ENCODE measurements at regions not wholly inside any gene's neighbourhood (a gene's known extent, or its start where the extent isn't known, plus 50 kb on each side); places are given as distances from the start of the nearest gene placed in this dataset.

DNA sequence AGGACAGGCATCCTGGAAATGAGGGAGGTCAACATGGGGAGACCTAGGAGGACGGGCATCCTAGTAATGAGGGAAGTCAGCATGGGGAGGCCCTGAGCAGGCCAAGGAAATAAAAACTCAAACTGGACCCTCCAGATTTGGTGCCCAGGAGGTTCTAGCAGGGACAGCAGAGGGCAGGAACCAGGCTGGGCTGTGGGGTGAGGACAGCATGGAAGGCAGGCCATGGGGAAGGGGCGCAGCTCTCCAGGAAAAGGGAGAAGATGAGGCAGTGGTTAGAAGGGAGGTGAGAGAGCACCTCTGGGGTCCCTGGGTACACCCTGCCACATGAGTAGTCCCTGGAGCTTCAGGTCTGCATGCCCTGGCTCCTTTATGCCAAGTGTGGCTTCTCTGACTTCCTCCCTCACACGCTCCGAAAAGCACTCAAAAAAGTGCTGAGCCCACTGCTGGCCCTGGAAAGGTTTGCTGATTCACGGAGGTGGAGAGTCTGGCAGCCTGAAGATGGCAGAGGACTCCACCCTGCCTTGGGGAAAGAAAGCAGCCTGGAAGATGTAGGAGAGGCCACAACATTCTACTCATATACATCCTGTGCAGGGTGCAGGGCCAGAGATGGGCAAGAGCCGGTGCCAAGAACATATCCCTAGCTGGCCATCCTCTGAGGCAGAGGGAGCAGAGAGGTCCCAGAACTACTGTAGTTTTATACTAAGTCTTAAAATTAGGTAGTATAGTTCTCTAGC lies 154.9 kb downstream of the MRPL14 start:
- Mint-ChIP-seq H3K9me3 (no peaks in the 10 kb centered on the region), H3K4me1 (no peaks in the 10 kb centered on the region), H3K36me3 (ENCODE audit: low read depth) (no peaks in the 10 kb centered on the region), H3K4me3 (no peak overlapping the region), H3K27me3 (no peaks in the 10 kb centered on the region), H3K27ac (peak overlapping the region; percentile 53)
- no peak for ATAC-seq (replicated peaks)

DNA sequence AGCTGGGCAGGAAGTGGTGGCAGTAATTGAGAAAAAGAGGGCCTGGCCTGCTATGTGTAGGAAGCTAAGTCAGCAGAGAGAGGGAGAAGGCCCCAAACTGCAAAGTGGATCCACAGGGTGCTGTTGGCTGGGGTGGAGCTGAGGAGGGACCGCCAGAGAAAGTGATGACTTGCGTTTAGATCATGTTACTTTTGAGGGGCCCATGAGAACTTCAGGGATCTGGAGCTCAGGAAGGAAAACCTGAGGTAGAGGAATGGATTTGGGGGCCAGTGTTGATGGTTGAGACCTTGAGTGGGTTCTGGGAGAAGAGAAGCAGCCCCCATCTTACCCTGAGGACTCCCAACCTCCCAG lies 155.5 kb downstream of the MRPL14 start:
- H3K36me3 Mint-ChIP-seq (ENCODE audit: low read depth): no peaks in the 10 kb centered on the region
- no peak overlapping the region for H3K4me3 Mint-ChIP-seq
- H3K27ac Mint-ChIP-seq: peak overlapping the region; percentile 53
- H3K4me1 Mint-ChIP-seq: no peaks in the 10 kb centered on the region
- H3K9me3 Mint-ChIP-seq: no peaks in the 10 kb centered on the region
- H3K27me3 Mint-ChIP-seq: peaks cover 3% of the 10 kb centered on the region
- ATAC-seq (replicated peaks): no peak

DNA sequence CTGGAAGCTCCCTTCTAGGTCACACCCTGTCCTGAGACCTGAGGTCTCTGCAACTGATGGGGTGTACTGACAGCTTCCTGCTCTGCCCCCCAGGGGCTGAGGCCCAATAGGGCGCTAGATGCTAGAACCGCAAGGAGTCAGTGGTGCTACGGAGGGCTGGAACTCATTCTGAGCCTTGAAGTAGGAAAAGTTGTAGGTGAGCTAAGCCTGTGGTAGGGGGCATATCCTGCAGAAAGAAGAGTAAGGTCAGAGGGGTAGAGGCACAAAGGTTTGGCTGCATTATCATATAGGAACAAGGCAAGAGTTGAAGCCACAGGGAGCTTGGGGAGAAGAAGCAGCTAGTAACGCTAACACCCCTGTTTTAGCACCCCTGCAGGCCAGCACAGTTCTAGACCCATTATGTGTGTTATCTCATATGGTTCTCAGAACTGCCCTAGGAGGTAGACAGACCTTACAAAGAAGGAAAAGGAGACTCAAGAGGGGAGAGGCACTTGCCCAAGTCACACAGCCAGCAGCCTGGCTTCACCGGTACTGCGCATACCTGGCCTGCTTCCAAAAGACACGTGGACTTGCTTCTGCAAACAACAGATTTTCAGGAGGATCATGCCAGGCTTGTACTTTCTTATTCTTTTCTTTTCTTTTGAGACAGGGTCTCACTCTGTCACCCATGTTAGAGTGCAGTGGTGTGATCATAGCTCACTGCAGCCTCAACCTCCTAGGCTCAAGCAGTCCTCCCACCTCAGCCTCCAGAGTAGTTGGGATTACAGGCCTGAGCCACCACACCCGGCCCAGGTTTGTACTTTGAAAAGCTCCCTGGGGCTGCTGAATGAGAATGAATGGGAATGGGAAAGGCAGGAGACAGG lies 156.1 kb downstream of the MRPL14 start:
- H3K36me3 Mint-ChIP-seq (ENCODE audit: low read depth): no peaks in the 10 kb centered on the region
- no peak overlapping the region for H3K4me3 Mint-ChIP-seq
- H3K27me3 Mint-ChIP-seq: peaks cover 6% of the 10 kb centered on the region
- H3K27ac Mint-ChIP-seq: peak overlapping the region; percentile 53
- ATAC-seq (replicated peaks): no peak
- no peaks in the 10 kb centered on the region for H3K9me3 Mint-ChIP-seq
- H3K4me1 Mint-ChIP-seq: no peaks in the 10 kb centered on the region

DNA sequence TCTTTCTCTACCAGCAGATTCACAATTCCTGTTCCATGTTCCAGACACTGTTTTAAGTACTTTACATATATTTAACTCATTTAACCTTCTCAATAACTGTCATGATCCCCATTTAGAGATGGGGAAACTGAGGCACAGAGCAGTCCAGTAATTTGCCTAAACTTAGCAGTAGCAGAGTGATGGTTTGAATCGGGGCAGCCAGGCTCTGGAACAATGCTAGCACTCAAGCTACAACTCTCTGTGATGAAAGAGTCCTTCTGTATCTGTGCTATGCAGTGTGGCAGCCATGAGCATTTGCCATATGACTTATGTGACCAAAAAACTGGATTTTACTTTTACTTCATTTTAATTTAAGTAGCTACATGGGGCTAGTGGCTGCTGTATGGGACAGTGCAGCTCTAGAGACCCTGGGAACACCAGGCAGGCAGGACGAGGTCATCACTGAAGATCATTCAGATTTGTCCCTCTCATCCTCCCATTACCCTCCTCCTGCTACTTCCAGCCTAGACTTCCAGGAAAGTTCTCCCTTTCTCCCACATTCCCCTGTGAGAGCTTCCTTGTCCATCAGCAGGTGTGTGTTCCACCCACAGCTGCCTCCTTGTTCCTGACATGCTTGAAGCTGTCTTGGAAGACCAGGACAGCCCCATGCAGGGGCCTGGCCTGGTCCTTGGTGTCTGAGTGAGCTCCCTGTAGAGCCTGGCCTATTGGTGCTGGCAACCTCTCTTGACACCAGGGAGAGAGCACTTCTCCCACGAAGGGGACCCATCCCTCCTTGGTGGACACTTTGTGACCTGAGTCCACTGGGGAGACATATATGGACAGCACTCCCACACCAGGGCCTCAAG lies 157.0 kb downstream of the MRPL14 start:
- Mint-ChIP-seq H3K4me1 (no peaks in the 10 kb centered on the region), H3K9me3 (no peaks in the 10 kb centered on the region), H3K27ac (no peak overlapping the region), H3K36me3 (ENCODE audit: low read depth) (no peaks in the 10 kb centered on the region), H3K4me3 (no peak overlapping the region), H3K27me3 (peaks cover 7% of the 10 kb centered on the region)
- ATAC-seq (replicated peaks): no peak

DNA sequence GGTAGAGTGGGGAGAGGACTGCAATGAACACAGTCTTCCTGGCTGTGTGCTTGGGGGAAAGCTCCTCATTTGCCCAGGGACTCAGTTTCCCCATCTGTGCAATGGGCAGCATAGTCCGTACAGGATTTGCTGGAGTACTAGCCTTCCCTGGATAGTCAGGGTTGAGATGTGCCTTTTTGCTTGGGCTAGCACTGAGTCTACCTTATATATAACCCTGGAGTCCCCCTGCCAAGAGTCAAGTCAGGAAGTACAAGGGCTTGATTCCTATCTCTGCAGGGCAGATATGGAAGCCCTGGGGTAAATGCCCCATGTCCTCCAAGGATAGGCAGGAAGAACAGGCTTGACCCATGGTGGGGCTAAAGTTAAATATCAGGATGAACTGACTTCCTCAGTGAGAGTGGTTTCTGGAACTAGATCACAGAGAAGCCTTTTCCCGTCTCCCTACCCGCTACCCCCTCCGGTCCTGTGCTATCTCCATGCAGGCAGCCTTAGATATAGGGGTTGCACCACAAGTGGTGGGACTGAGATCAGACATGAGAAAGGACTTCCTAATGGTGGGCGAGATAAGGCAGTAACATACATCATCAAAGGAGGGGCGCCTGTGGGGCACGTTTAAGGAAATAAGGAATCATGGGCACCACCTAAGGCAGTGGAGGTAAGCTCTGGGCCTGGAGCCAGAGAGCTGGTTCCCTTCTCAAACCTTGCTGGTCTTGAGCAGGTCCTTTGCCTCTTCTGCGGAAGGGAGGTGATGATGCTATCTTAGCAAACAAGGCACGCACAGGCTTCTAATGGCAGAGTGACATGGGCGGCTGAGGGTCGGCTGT lies 157.9 kb downstream of the MRPL14 start:
- no peak overlapping the region for H3K27ac Mint-ChIP-seq
- no peak overlapping the region for H3K4me3 Mint-ChIP-seq
- H3K36me3 Mint-ChIP-seq (ENCODE audit: low read depth): no peaks in the 10 kb centered on the region
- ATAC-seq (replicated peaks): no peak
- H3K27me3 Mint-ChIP-seq: peaks cover 7% of the 10 kb centered on the region
- no peaks in the 10 kb centered on the region for H3K9me3 Mint-ChIP-seq
- H3K4me1 Mint-ChIP-seq: no peaks in the 10 kb centered on the region

DNA sequence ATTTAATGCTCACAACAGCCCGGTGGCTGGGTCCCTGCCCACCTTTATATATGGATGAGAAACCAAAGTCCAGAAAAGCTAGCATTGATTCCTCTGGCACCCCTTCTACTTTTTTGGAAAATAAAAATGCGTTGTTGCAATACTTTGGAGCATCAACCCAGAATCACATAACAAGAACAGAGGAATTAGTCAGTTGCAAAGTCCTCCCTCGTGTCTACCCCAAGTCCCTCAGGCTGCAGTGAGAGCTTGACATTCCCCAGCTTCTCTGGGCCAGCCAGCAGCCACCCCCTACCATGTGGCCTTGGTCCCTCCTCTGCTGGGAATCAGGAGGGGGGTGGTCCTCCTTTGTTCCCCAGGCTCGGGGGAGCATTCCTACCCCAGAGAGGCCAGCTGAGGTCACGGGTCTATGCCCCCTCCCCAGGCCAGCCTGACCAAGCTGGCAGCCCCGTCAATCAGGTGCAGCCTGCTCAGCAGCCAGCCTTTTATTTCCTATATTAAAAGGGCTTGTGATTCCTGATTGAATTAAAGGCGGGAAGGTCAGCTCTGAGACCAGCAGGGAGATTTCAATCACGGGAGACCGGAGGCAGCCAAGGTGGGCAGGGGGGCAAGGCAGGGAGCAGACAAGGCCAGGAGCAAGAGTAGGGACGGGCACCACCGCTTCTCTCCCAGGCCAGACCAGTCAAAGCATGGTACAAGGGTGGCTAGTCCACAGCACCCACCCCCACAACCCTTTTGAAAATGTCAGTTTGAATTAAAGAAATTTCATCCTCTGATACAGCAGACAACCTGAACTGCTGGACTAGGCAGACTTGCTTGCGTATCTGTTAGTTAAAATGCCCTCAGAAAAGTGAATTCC lies 158.9 kb downstream of the MRPL14 start:
- peaks cover 7% of the 10 kb centered on the region for H3K27me3 Mint-ChIP-seq
- no peaks in the 10 kb centered on the region for H3K9me3 Mint-ChIP-seq
- H3K27ac Mint-ChIP-seq: no peak overlapping the region
- H3K4me3 Mint-ChIP-seq: no peak overlapping the region
- H3K4me1 Mint-ChIP-seq: no peaks in the 10 kb centered on the region
- no peaks in the 10 kb centered on the region for H3K36me3 Mint-ChIP-seq (ENCODE audit: low read depth)
- no peak for ATAC-seq (replicated peaks)

DNA sequence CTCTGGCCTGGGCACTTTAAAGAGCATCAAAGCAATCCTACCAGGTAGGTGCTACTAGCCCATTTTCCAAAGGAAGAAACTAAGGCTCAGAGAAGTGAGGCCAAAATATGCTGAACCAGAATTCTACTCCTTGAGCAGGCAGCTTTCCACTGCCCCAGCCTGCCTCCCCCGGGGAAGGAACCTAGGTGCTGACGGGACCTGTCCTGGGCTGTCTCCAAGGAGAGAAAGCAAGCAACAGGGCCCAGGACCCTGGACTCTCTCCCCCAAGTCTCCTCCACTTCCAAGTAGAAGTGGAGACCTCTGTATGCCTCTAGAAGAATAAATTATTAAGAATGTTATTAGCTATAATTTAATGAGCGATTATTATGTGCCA lies 159.5 kb downstream of the MRPL14 start:
- no peaks in the 10 kb centered on the region for H3K36me3 Mint-ChIP-seq (ENCODE audit: low read depth)
- H3K4me1 Mint-ChIP-seq: no peaks in the 10 kb centered on the region
- no peak overlapping the region for H3K4me3 Mint-ChIP-seq
- no peaks in the 10 kb centered on the region for H3K9me3 Mint-ChIP-seq
- no peak overlapping the region for H3K27ac Mint-ChIP-seq
- ATAC-seq (replicated peaks): no peak
- H3K27me3 Mint-ChIP-seq: peaks cover 7% of the 10 kb centered on the region

DNA sequence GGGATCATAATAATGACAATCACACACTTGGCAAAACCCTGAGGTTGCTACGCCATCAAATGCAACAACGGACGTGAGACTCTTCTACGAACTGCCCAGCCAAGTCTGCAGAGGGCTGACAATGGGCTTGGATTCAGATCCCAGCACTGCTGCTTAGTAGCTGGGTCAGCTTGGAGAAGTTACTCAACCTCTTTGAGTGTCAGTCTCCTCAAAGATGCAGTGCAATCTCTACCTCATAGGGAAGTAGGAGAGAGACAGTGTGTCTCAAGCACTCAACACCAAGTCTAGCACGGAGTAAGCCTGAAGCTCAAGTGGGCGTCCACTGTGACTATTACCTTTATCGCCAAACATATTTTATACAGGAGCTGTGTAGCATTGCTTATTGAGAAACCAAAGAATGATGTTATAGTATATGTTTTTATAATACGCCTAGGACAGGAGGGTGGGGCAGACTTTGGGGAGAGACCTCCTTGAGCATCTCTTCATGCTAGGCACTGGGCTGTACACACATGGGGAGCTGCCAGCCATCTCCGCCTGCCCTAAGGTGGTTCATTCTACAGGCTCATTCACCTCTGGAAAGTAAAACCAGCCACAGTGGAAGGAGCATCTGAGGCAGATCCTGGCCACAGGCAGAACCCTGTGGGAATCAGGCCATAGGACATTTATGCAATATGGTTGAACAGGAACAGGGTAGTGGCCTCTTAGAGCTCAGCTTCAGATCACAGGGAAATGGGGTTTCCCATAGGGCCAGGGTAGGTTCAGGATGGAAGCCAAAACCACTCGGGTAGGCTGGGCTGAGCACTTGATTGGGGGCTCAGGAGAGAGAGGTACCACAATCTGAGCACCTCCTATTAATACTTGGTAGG lies 160.2 kb downstream of the MRPL14 start:
- no peaks in the 10 kb centered on the region for H3K36me3 Mint-ChIP-seq (ENCODE audit: low read depth)
- H3K4me3 Mint-ChIP-seq: no peak overlapping the region
- peaks cover 7% of the 10 kb centered on the region for H3K27me3 Mint-ChIP-seq
- ATAC-seq (replicated peaks): no peak
- no peaks in the 10 kb centered on the region for H3K4me1 Mint-ChIP-seq
- no peaks in the 10 kb centered on the region for H3K9me3 Mint-ChIP-seq
- H3K27ac Mint-ChIP-seq: no peak overlapping the region

DNA sequence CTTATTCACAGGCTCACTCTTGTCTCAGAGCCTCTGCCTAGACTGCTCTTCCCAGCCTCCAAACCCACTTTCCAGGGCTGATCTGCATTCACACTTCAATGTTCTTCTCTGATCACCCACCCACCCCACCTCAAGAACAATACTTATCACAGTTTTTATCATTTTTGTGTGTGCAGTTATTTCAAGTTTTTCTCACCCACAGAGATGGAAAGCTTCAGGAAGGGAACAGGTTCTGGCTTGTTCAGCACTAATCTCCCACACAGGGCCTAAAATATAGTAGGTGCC lies 160.9 kb downstream of the MRPL14 start:
- no peak overlapping the region for H3K4me3 Mint-ChIP-seq
- H3K9me3 Mint-ChIP-seq: no peaks in the 10 kb centered on the region
- no peak for ATAC-seq (replicated peaks)
- H3K27me3 Mint-ChIP-seq: peaks cover 12% of the 10 kb centered on the region
- no peaks in the 10 kb centered on the region for H3K36me3 Mint-ChIP-seq (ENCODE audit: low read depth)
- no peaks in the 10 kb centered on the region for H3K4me1 Mint-ChIP-seq
- H3K27ac Mint-ChIP-seq: no peak overlapping the region

DNA sequence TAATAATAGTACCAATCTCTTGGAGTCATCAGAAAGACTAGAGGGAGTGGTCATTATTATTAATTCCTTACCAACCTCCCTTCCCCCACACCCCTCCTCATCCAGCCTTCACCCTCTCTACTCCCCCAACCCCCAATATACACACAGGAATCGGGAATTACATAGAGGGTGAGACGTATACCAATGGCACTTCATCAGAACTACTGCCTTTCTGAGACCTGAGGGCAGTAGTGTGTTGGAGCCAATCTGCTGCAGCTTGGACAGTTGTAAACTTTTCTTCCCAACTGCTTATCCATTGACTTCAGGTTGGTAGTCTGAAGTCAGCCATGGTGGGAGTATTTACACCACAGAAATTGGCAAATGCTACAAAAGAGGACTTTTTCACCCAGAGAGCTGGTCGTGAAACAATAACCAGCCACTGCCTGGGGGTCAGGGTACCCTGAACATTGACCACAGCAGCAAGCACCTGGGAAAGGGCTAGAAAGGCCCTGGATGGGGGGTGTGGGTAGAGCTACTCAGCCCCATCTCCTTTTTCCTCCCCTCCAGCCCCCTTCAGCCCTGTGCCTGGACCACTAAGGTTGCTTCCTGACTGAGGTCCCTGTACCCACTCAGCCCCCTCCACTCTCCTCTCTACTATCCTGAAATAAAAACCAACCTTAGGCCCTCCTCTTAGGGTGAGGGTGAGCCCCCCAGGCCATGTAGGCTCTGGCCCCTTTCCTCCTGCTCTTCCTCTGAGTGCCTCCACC lies 161.5 kb downstream of the MRPL14 start:
- peaks cover 12% of the 10 kb centered on the region for H3K27me3 Mint-ChIP-seq
- H3K27ac Mint-ChIP-seq: no peak overlapping the region
- no peaks in the 10 kb centered on the region for H3K4me1 Mint-ChIP-seq
- H3K9me3 Mint-ChIP-seq: no peaks in the 10 kb centered on the region
- no peaks in the 10 kb centered on the region for H3K36me3 Mint-ChIP-seq (ENCODE audit: low read depth)
- no peak overlapping the region for H3K4me3 Mint-ChIP-seq
- ATAC-seq (replicated peaks): no peak

DNA sequence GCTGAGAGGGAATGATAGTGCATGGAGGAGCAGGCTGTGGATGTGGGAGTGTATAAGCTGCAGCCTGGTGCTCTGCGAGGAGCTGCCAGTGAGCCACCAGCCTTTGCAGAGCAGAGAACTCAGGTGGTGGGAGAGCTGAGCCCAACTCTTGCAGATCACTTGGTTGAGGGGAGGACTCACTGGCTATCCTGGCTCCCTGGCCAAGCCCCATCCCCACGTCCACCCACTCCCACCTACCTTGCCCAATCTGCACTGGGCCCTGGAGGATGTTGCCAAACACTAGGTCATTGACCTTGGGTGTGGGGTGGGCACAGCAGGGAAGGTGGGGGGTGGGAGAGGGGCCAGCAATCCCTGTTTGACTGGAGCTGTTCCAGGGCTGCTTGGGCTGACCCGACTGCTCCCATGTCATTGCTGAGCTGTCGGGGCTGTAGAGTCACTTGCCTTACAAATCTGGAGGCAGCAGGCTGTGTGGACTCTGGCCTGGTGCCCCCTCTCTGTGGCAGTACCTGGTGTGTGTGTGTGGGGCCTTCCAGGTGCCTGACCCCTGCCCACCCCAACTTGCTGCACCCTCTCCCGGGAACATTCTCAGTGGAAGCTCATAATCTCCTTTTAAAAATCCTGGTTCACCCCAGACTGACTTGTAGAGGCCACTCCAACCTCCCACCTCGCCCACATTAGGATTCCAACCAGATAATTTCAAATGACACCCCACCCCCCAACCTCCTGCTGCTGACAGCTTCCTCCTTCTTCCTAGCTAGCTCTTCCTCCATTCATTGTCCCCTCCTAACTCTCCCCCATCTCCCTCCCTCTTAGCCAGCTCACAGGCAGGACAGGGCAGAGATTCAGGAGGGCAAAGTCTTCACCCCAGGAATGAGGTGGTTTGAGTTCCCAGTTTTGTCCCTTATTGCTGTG lies 162.3 kb downstream of the MRPL14 start:
- Mint-ChIP-seq H3K27me3 (peaks cover 12% of the 10 kb centered on the region), H3K4me1 (no peaks in the 10 kb centered on the region), H3K36me3 (ENCODE audit: low read depth) (no peaks in the 10 kb centered on the region), H3K4me3 (no peak overlapping the region), H3K9me3 (no peaks in the 10 kb centered on the region), H3K27ac (no peak overlapping the region)
- ATAC-seq (replicated peaks): no peak
